ENCODE measurements at regions not wholly inside any gene's neighbourhood (a gene's known extent, or its start where the extent isn't known, plus 50 kb on each side); places are given as distances from the start of the nearest gene placed in this dataset.

- no peak for DNase-seq (ENCODE audit: low spot score)
These were observed 59.5 kb downstream of the ZIC5 start for GRCh38 chr13:99911965-99912566.

GRCh38 chr13:99911069-99911964 is 60.2 kb downstream of the ZIC5 start:
- no peak for DNase-seq (ENCODE audit: low spot score)

GRCh38 chr13:99909836-99910619 is 61.5 kb downstream of the ZIC5 start:
- no peak for DNase-seq (ENCODE audit: low spot score)

GRCh38 chr13:99909097-99909835 is 62.3 kb downstream of the ZIC5 start:
- DNase-seq (ENCODE audit: low spot score) = no peak

- no peak for DNase-seq (ENCODE audit: low spot score)
These were observed 63.3 kb downstream of the ZIC5 start for GRCh38 chr13:99908140-99908803.

GRCh38 chr13:99907627-99908026 is 63.9 kb downstream of the ZIC5 start:
- DNase-seq (ENCODE audit: low spot score) = no peak

- DNase-seq (ENCODE audit: low spot score) = no peak
These were observed 64.5 kb downstream of the ZIC5 start for GRCh38 chr13:99907038-99907437.

GRCh38 chr13:99905814-99906213 is 65.8 kb downstream of the ZIC5 start:
- DNase-seq (ENCODE audit: low spot score) = no peak

- DNase-seq (ENCODE audit: low spot score) = no peak
These were observed 66.3 kb downstream of the ZIC5 start for GRCh38 chr13:99905224-99905623.

GRCh38 chr13:99903140-99903539 is 68.4 kb downstream of the ZIC5 start:
- no peak for DNase-seq (ENCODE audit: low spot score)

GRCh38 chr13:99902657-99903056 is 68.9 kb downstream of the ZIC5 start:
- no peak for DNase-seq (ENCODE audit: low spot score)

GRCh38 chr13:99900960-99901359 is 70.6 kb downstream of the ZIC5 start:
- DNase-seq (ENCODE audit: low spot score) = no peak

- no peak for DNase-seq (ENCODE audit: low spot score)
These were observed 73.1 kb downstream of the ZIC5 start for GRCh38 chr13:99898421-99898820.

GRCh38 chr13:99897076-99897440 is 74.5 kb downstream of the ZIC5 start:
- DNase-seq (ENCODE audit: low spot score) = no peak

- DNase-seq (ENCODE audit: low spot score) = no peak
These were observed 75.0 kb downstream of the ZIC5 start for GRCh38 chr13:99896369-99897075.

GRCh38 chr13:99895444-99896368 is 75.9 kb downstream of the ZIC5 start:
- DNase-seq (ENCODE audit: low spot score) = no peak

GRCh38 chr13:99894840-99895443 is 76.6 kb downstream of the ZIC5 start:
- no peak for DNase-seq (ENCODE audit: low spot score)

GRCh38 chr13:99894105-99894839 is 77.3 kb downstream of the ZIC5 start:
- DNase-seq (ENCODE audit: low spot score) = no peak

Measured in HT-29 (cell line).